GM19239 (cell line): ENCODE measurements at regions not wholly inside any gene's neighbourhood (a gene's known extent, or its start where the extent isn't known, plus 50 kb on each side); places are given as distances from the start of the nearest gene placed in this dataset.
A peak's percentile ranks its signal among the peaks of the same experiment; 100 is the strongest.
"Not testable (repeated sequence)": the region's sequence is repeated elsewhere in the genome, so short reads cannot be mapped to it uniquely, and the experiment has no call there.

Source experiments
- DNase-seq: peaks from one replicate; pipeline ENCODE4 v3.0.0; 2011; ENCODE audit warnings: low spot score; ENCODE audit not compliant: insufficient read length
- FAIRE-seq: peaks from 2 replicates; lab custom pipeline; 2011; peaks lifted over from hg19 to GRCh38; lab: Jason Lieb, UNC

DNA sequence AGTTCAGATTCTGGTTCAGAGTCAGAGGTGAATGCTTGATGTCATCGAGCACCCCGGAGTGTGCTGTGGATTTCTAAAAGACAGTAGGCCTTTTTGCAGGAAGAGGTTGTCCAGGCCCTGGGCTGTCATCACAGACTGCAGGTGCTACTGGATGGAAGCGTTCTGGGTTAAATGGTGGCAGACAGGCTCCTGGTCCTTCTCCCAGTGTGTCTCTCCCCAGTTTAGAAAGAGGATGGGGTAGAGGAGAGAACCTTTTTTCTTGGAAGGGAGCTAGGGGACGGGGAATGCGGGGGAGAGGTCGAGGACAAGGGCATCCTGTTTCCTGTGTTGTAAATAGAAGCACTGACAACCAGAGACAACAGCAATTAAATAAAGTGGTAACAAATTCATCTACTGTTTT lies 102.3 kb upstream of the NUDT6 start:
- FAIRE-seq (no peak), DNase-seq (no peak)

DNA sequence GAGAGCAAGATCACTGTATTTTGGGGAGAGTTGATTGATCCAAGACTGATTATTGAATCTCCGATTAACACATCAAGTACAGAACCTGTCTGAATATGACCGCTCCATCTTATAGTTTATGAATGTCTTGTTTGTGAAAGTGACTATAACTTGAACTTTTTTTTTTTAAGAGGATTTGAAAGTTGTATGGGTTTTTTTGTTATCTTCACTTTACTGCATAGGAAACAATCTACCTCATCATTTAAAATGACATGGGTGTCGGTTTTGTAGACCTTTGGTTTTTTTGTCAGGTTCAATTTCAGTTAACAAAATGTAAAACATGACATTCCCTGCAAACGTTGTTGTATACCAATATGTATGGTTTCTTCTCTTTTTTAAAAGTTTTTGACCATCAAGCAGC lies 103.0 kb upstream of the NUDT6 start:
- FAIRE-seq = peak; percentile 72
- no peak for DNase-seq

DNA sequence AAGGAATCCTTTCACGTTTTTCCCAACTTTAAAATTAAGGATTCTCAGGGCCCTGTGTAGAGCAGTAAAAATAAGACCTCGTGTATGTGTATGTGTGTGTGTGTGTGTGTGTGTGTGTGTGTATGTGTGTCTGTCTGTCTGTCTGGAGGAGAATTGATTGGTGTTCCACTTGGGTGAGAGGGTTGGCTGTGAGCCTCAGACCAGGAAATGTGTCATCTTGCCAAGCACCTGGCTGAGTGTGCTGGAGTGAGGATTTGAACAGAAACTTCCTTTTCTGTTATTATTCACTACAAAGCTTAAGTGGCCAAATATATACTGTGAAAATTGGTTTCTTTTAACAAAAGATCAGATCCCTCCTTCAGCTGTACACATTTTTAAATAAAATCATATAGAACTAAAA lies 103.6 kb upstream of the NUDT6 start:
- not testable (repeated sequence) for FAIRE-seq, DNase-seq

DNA sequence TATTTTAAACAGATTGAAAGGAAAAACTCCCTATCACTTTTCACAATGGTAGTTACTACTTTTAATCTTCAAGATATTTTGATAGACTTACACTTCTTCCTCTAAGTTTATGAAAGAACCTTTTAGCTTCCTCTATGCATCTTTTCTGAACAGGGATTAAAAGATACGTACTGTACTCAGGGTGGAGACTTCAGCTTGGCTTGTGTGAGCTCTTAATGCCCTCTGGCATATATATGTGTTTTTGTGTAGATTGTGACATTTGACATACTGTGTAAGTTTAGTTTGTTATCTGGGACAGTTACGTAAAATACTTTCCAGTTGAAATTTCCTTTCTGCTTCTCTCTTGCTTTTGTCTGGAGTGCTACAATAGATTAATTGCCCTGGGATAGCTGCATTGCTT lies 109.3 kb upstream of the NUDT6 start:
- no peak for DNase-seq
- FAIRE-seq = peak; percentile 21

DNA sequence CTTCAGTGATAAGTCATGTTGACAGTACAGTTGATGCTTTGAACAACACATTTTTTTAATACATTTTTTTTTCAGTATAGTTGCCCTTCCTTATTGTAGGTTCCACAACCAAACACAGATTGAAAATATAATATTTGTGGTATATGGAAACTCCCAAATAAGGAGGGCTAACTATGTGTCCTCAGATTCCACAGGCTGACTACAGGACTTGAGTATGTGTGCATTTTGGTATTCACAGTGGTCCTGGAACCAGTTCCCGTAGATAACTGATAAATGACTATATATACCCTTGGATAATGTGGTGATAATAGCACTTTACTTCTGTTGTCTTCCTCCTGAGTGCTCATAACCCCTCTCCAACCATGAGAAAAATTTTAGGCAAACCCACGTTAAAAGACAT lies 111.6 kb upstream of the NUDT6 start:
- DNase-seq (no peak), FAIRE-seq (no peak)

DNA sequence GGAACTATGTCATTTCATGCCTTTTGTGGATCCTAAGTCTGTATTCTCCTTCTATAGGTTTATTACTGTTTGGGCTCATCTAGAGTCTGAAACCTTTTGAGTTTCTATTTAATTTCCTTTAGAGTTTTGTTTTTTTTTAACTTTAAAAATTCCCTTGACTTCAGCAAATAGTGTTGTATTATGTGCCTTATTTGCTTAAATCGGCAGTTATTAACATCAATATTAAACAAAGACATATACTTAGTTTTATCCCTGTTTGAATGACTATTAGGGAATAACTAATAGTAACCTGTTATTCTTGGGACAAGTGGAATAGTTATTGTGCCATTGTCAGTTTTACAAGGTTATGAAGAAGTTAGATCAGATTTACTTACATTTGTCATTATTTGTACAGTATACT lies 112.8 kb upstream of the NUDT6 start:
- FAIRE-seq = no peak
- no peak for DNase-seq

DNA sequence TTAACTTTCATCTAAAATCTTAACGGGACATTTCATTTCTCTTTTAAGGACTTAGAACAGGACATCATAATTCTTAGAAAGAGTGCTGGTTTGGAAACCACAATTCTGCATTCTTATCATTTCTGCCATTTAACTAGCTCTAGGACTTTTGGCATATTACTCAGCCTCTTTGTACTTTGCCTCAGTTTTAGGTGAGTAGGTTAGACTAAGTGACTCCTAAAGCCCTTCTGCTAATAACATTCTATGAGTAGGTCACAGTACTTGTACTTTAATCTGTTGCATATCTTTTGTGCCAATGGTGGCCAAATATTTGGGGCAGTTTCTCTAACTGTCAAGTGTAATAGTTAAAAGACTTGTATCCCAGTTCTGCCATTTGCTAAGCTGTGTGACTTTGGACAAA lies 115.4 kb upstream of the NUDT6 start:
- no peak for DNase-seq
- FAIRE-seq = peak; percentile 4

DNA sequence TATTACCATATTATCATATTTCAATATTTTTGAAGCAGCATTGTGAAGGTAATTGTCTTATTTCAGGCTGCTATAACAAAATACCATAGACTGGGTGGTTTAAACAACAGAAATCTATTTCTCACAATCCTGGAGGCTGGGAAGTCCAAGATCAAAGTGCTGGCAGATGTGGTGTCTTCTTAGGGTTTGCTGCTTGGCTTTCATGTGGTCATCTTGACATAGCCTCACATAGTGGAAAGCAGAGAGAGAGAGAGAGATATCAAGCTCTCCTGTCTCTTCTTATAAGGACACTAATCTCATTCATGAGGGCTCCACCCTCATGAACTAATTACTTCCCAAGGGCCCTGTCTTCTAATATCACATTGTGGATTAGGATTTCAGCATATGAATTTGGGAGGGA lies 119.7 kb upstream of the NUDT6 start:
- DNase-seq = no peak
- no peak for FAIRE-seq

DNA sequence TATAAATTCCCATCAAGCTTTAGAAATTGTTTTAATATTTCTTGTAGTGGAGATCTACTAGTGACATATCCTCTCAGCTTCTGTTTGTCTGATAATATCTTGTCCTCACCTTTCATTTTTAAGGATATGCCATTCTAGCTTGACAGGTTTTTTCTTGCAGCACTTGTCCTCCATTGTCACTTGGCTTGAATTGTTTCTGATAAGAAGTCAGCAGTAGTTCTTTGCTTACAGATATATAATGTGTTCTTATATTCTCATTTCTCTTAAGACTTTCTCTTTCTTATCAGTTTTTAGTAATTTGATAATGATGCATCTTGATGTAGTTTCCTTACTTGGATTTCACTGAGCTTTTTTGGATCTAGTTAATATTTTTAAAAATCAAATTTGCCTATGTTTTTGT lies 120.6 kb upstream of the NUDT6 start:
- DNase-seq (no peak), FAIRE-seq (peak; percentile 4)

DNA sequence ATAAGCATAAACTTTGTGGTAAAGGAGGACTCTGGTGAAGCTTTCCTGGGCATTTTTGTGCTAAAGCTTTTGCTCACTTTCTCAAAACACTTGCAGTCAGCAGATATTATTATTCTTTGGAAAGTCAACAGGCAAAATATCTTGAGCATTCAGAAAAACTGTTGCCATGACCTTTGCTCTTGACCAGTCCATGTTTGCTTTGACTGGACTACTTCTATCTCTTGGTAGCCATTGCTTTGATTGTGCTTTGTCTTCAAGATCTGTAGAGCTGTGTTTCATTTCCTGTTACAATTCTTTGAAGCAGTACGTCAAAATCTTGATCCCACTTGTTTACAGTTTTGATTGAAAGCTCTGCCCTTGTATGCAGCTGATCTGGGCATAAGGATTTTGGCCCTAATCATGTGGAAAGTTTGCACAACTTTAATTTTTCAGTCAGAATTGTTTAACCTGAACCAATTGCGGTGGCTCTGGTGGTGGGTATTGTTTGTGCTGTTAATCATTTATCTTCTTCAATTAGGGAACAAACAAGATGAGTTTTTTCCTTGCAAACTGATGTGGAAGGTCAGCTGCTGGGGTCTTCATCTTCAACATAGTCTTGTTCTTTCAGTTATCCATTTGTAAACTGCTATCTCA lies 121.5 kb upstream of the NUDT6 start:
- DNase-seq (no peak), FAIRE-seq (peak; percentile 42)

DNA sequence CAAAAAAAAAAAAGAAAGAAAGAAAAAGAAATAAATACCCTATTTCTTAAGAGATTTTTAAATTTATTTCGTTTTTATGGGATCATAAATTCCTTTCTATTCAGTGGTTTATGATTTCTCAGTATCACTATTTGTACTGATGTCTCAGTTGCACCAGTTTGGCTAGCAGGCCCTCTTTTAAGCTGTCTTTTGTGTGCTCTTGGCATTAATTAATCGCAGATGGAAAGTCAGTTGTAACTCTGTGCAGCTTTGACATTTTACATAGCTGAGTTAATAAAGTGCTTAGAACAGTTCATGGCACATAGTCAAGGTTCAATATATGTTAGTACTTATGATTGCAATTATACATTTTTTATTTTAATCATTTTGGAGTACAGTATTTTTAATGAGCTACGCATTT lies 123.7 kb upstream of the NUDT6 start:
- FAIRE-seq (no peak), DNase-seq (no peak)

DNA sequence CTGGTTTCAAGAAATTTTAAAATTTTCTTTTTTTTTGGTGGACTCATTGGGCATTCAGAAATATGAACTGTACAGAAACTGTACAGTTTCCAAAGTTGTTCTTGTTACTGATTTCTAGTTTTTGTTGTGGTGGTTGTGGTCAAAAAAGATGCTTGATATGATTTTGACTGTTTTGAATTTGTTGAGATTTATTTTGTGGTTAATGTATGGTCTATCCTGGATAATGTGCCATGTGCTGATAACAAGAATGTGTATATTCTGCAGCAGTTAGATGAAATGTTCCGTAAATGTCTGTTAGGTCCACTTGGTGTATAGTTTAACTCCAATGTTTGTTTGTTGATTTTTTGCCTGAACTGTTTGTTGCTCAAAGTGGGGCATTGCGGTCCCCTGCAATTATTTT lies 127.6 kb upstream of the NUDT6 start:
- DNase-seq (no peak), FAIRE-seq (no peak)

DNA sequence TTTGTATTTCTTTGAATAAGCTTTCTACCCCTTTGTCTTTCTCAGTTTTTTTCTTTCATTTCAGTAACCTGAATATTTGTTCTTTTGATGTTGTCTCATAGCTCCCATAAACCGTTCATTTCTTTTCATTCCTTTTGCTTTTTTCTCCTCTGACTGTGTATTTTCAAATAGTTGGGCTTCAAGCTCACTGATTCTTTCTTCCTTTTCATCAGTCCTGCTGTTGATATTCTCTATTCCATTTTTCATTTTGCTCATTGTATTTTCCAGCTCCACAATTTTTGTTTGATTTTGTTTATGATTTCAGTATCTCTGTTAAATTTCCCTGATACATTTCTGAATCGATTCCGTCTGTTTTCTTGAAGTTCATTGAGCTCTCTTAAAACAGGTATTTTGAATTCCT lies 129.6 kb upstream of the NUDT6 start:
- FAIRE-seq = no peak
- no peak for DNase-seq

DNA sequence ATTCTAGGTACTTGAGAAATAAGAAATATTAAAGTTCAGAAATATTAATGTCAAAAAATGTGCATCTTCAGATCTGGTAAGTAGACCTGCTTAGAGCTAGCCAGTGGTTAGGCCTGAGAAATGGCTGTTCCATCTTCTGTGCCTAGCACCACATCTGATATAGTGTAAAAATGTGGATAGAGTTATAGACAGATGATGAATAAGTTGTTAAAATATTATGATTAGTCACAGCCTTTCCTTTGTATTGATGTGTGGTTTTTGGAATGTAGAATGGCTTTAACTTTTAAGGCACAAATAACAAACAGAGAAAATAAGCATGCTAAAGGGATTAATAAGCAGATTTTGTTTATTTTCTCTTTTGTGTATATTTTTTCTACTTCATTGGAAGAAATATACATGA lies 133.5 kb upstream of the NUDT6 start:
- FAIRE-seq = no peak
- DNase-seq = no peak

DNA sequence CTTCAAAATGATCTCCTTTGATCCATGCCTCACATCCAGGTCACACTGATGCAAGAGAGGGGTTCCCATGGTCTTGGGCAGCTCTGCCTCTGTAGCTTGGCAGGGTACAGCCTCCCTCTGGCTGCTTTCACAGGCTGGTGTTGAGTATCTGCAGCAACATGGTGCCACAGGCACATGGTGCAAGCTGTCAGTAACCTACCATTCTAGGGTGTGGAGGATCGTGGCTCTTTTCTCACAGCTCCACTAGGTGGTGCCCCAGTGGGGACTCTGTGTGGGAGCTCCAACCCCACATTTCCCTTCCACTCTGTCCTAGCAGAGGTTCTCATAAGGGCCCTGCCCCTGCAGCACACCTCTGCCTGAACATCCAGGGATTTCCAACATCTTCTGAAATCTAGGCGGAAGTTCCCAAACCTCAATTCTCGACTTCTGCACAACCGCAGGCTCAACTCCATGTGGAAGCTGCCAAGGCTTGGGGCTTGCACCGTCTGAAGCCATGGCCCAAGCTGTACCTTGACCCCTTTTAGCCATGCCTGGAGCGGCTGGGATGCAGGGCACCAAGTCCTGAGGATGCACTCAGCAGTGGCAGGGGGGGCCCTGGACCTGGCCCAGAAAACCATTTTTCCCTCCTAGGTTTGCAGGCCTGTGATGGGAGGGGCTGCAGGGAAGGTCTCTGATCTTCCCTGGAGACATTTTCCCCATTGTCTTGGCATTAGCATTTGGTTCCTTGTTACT lies 137.8 kb upstream of the NUDT6 start:
- DNase-seq (no peak), FAIRE-seq (no peak)

DNA sequence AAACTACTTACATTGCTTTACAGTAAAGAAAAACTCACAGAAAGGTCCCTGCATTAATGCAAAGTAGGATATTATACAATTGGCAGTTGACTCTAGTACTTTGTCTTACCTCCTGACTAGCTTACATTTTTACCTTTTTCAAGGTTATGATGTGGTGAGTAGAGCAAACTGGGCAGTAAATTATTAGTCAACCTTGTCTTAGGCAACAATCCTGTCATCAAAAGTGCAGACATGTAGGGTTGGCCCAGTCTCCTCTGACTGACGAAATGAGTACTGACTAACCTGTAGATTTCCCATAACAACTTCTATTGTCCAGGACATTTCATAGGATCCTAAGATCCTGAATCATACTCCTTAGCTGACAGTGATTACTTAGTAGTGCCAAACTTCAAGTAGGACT lies 142.0 kb upstream of the NUDT6 start:
- FAIRE-seq (no peak), DNase-seq (no peak)

DNA sequence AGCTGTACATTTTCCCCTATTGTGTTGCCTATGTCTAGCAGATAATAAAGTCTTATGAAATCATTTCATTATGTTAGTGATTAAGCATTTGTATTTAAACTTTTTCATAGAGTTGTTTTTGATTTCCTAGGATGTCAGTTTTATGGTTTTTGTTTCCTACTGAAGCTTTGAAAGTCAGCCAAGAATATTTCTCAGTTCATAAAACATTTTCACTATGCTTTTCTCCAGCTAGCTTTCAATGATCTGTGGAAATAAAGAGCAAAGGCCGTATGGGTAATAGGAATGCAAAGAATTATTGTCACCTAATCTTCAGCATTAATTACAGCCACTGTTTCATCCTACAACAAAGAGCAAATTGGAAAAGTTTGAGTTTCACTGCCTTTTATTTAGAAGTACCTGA lies 145.7 kb upstream of the NUDT6 start:
- DNase-seq = no peak

DNA sequence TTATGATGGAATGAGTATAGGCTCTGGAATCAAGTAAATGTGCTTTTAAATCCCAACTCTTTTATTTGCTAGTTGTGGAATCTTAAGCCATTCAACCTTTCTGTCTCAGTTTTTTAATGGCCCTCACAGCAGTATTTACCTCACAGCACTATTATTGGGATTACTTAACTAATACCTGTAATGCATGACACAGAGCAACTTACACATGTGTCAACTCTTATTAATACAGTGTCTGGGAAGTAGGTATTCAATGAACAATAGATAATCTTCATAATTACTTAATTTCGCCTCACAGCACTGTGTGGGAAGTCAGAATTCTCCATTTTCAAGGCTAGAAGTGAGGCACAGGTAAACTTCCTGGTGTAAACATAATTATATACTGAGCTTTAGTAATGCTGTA lies 149.7 kb upstream of the NUDT6 start:
- FAIRE-seq = no peak
- no peak for DNase-seq

More for the DNA sequence above, 145.7 kb upstream of the NUDT6 start:
- FAIRE-seq = no peak

DNA sequence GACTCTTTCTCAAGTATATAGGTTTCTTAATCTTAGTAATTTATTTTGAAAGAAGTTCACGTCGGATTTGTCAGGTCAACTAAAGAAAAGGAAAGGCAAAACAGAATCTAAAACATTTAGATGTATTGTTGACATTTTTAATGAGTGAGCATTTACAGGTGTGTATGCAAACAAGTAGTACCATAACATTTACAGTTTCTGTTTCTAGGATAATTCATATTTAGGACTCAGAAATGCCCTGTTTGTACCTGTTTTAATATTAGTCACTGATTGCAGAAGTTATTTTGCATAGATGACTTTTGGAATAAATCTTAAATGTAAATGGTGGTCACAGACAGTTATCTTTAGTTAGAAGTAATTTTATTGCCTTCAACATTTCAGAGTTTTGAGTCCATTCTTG lies 151.3 kb upstream of the NUDT6 start:
- FAIRE-seq = peak; percentile 31
- no peak for DNase-seq

DNA sequence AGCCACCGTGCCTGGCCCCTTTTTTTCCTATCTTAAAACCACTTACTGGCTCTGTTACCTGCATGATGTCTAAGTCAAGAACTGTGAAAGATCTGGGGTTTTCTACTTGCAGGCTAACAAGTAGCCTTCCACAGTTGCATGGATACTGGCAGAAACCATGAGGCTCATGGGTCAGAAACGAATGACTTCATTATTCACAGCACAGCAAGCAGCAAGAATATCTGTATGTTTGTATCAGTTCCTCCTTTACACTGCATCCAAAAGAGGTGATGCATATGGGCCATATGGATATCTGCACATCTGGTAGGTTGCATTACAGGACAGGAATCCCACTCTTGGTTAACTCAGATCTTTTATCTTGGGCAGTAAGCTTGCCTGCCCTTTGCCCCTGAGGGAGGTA lies 154.9 kb upstream of the NUDT6 start:
- DNase-seq (no peak), FAIRE-seq (no peak)

DNA sequence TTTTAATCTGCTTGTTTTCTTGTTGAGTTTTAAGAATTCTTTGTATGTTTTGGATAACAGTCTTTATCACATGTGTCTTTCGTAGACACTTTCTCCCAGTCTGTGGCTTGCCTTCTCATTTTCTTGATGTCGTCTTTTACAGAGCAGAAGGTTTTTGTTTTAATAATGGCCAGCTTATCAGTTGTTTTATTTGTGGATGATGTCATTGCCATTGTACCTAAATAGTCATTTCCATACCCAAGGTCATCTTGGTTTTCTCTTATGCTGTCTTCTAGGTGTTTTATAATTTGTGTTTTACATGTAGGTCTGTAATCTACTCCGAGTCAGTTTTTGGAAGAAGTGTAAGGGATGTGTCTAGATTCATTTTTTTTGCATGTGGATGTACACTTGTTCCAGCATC lies 159.6 kb upstream of the NUDT6 start:
- FAIRE-seq (no peak), DNase-seq (no peak)

DNA sequence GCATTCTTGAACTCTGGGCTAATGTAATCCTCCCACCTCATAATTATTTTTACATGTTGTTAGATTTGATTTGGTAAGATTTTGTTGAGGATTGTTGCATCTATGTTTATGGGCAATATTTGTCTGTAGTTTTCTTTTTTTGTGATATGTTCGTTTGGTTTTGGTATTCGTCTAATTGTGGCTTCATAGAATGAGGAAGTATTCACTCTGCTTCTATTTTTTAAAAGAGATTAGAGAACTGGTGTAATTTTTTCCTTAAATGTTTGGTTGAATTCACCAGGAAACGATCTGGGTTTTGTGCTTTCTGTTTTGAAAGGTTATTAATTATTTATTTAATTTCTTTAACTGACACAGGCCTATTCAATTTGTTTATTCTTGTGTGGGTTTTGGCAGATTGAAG lies 161.2 kb upstream of the NUDT6 start:
- DNase-seq = no peak

More for the DNA sequence above, 161.2 kb upstream of the NUDT6 start:
- peak; percentile 39 for FAIRE-seq
